Testis (tissue), 2 donors: ENCODE measurements at regions not wholly inside any gene's neighbourhood (a gene's known extent, or its start where the extent isn't known, plus 50 kb on each side); places are given as distances from the start of the nearest gene placed in this dataset.

ENCODE experiments used
- CTCF ChIP-seq, 3 experiments: fragments of 450-650 bp in 2 of 3; fragments of 200-600 bp in 1 of 3; sonication (generic) in 1 of 3; IDR thresholded peaks; one replicate each; pipeline ENCODE4 v1.5.1; 2016 to 2019; ENCODE audit warnings: antibody characterized with exemption in 3 of 3, mild to moderate bottlenecking in 2 of 3, moderate library complexity in 1 of 3
- POLR2A ChIP-seq: fragments of 450-650 bp; IDR thresholded peaks from one replicate; pipeline ENCODE4 v1.6.1; 2017; ENCODE audit warnings: antibody characterized with exemption, mild to moderate bottlenecking, moderate library complexity

GRCh38 chr14:51354846-51355245, 114.8 kb downstream of the TMX1 start:
- no peak for TF ChIP-seq POLR2A
- TF ChIP-seq CTCF (IDR thresholded peaks at IDR 0.05) = no peak
